ENCODE measurements at regions not wholly inside any gene's neighbourhood (a gene's known extent, or its start where the extent isn't known, plus 50 kb on each side); places are given as distances from the start of the nearest gene placed in this dataset.

GRCh38 chr12:59499774-59500173 lies 96.1 kb upstream of the SLC16A7 start:
- peak overlapping the region; percentile 50; the same call in 1 of the 2 replicates for H3K4me2 ChIP-seq (ENCODE audit: low read depth, low read length)
- peak overlapping the region; percentile 33; the same call in 1 of the 2 replicates for H3K27ac ChIP-seq (ENCODE audit: low read length)
- H3K9me3 ChIP-seq (replicated peaks; ENCODE audit: insufficient read depth, low read length): no peaks in the 10 kb centered on the region
- H3K4me1 ChIP-seq (ENCODE audit: low read length): peaks cover 10% of the 10 kb centered on the region
- no peaks in the 10 kb centered on the region for H3K27me3 ChIP-seq (replicated peaks; ENCODE audit: insufficient read depth, low read length)
- H4K20me1 ChIP-seq (ENCODE audit: insufficient read depth, low read length): no peaks in the 10 kb centered on the region
- no peak overlapping the region for H2AFZ ChIP-seq (ENCODE audit: low read length)
- TF ChIP-seq EZH2phosphoT487 (IDR thresholded peaks at IDR 0.05; ENCODE audit: low read length) (no peak), EZH2 (optimal IDR thresholded peaks at IDR 0.05; ENCODE audit: low read depth, low read length) (no peak), CTCF (IDR thresholded peaks at IDR 0.05; ENCODE audit: low read length) (no peak)
- no peaks in the 10 kb centered on the region for H3K36me3 ChIP-seq (replicated peaks; ENCODE audit: insufficient read depth, low read length)
- DNase-seq: peak; percentile 63
- no peaks in the 10 kb centered on the region for H3K79me2 ChIP-seq (ENCODE audit: low read length)
- H3K4me3 ChIP-seq (ENCODE audit: low read length): no peak overlapping the region
- no peaks in the 10 kb centered on the region for H3K9me2 ChIP-seq (replicated peaks; ENCODE audit: insufficient read depth, low read length)
- 0 out of 2 replicates have a peak, but pooled peaks cover 4% of the 10 kb centered on the region for H3F3A ChIP-seq (ENCODE audit: insufficient read depth, low read length)
- no peak overlapping the region for H3K9ac ChIP-seq (ENCODE audit: low read length)

GRCh38 chr12:59494617-59495016 lies 101.2 kb upstream of the SLC16A7 start:
- no peak overlapping the region for H2AFZ ChIP-seq (ENCODE audit: low read length)

GRCh38 chr12:59491877-59492276 lies 104.0 kb upstream of the SLC16A7 start:
- no peak for TF ChIP-seq EZH2phosphoT487 (IDR thresholded peaks at IDR 0.05; ENCODE audit: low read length)
- TF ChIP-seq CTCF (IDR thresholded peaks at IDR 0.05; ENCODE audit: low read length): no peak
- TF ChIP-seq EZH2 (optimal IDR thresholded peaks at IDR 0.05; ENCODE audit: low read depth, low read length): no peak
- Histone ChIP-seq H3K4me2 (ENCODE audit: low read depth, low read length) (no peak overlapping the region), H4K20me1 (ENCODE audit: insufficient read depth, low read length) (no peaks in the 10 kb centered on the region), H3K27me3 (replicated peaks; ENCODE audit: insufficient read depth, low read length) (no peaks in the 10 kb centered on the region), H3K27ac (ENCODE audit: low read length) (no peak overlapping the region), H3K36me3 (replicated peaks; ENCODE audit: insufficient read depth, low read length) (no peaks in the 10 kb centered on the region), H3F3A (ENCODE audit: insufficient read depth, low read length) (no peaks in the 10 kb centered on the region), H3K79me2 (ENCODE audit: low read length) (no peaks in the 10 kb centered on the region), H2AFZ (ENCODE audit: low read length) (no peak overlapping the region), H3K9ac (ENCODE audit: low read length) (no peak overlapping the region), H3K4me1 (ENCODE audit: low read length) (peaks cover 13% of the 10 kb centered on the region), H3K4me3 (ENCODE audit: low read length) (no peak overlapping the region), H3K9me3 (replicated peaks; ENCODE audit: insufficient read depth, low read length) (no peaks in the 10 kb centered on the region), H3K9me2 (replicated peaks; ENCODE audit: insufficient read depth, low read length) (no peaks in the 10 kb centered on the region)
- no peak for DNase-seq

More at GRCh38 chr12:59494617-59495016, 101.2 kb upstream of the SLC16A7 start:
- TF ChIP-seq EZH2phosphoT487 (IDR thresholded peaks at IDR 0.05; ENCODE audit: low read length) (no peak), CTCF (IDR thresholded peaks at IDR 0.05; ENCODE audit: low read length) (no peak), EZH2 (optimal IDR thresholded peaks at IDR 0.05; ENCODE audit: low read depth, low read length) (no peak)
- no peak for DNase-seq
- Histone ChIP-seq H3K4me1 (ENCODE audit: low read length) (peaks cover 16% of the 10 kb centered on the region), H3K27me3 (replicated peaks; ENCODE audit: insufficient read depth, low read length) (no peaks in the 10 kb centered on the region), H3K9me2 (replicated peaks; ENCODE audit: insufficient read depth, low read length) (no peaks in the 10 kb centered on the region), H3K4me2 (ENCODE audit: low read depth, low read length) (no peak overlapping the region), H3K79me2 (ENCODE audit: low read length) (no peaks in the 10 kb centered on the region), H3K9me3 (replicated peaks; ENCODE audit: insufficient read depth, low read length) (no peaks in the 10 kb centered on the region), H3K9ac (ENCODE audit: low read length) (no peak overlapping the region), H3K27ac (ENCODE audit: low read length) (no peak overlapping the region), H4K20me1 (ENCODE audit: insufficient read depth, low read length) (no peaks in the 10 kb centered on the region), H3F3A (ENCODE audit: insufficient read depth, low read length) (0 out of 2 replicates have a peak, but pooled peaks cover 3% of the 10 kb centered on the region), H3K4me3 (ENCODE audit: low read length) (no peak overlapping the region), H3K36me3 (replicated peaks; ENCODE audit: insufficient read depth, low read length) (no peaks in the 10 kb centered on the region)

All from MM.1S (cell line).